Activated B cell treated with CpG ODN at 0.5 μM for 24 hours (primary cell): ENCODE measurements at regions not wholly inside any gene's neighbourhood (a gene's known extent, or its start where the extent isn't known, plus 50 kb on each side); places are given as distances from the start of the nearest gene placed in this dataset.

Experiments
- ATAC-seq: fragments of 200-7000 bp; cut with Tn5 transposase; one replicate; pipeline ENCODE4 v1.10.0; 2021; ENCODE audit warnings: low read depth, mild to moderate bottlenecking, moderate library complexity
- CTCF ChIA-PET: fragments of 350-600 bp; sonication (Branson Sonifier 250); formaldehyde crosslinking; loops from one replicate; lab custom pipeline; 2021; ENCODE audit warnings: antibody characterized with exemption; lab: Charles Lee
- POLR2A ChIA-PET: fragments of 350-600 bp; sonication (Branson Sonifier 250); formaldehyde crosslinking; loops from one replicate; lab custom pipeline; 2021; ENCODE audit warnings: antibody characterized with exemption; lab: Charles Lee
- DNase-seq: peaks from one replicate; pipeline ENCODE4 v3.0.0; 2022
- H3K27ac Mint-ChIP-seq: one replicate; pipeline ENCODE4 v1.8.0; 2020; ENCODE audit warnings: mixed read lengths
- H3K27me3 Mint-ChIP-seq: one replicate; pipeline ENCODE4 v1.8.0; 2021; ENCODE audit warnings: mixed read lengths
- H3K36me3 Mint-ChIP-seq: one replicate; pipeline ENCODE4 v1.8.0; 2021; ENCODE audit warnings: low read depth, mixed read lengths
- H3K4me1 Mint-ChIP-seq: one replicate; pipeline ENCODE4 v1.8.0; 2021; ENCODE audit warnings: mixed read lengths
- H3K4me3 Mint-ChIP-seq: one replicate; pipeline ENCODE4 v1.8.0; 2020; ENCODE audit warnings: mild to moderate bottlenecking, mixed read lengths
- H3K9me3 Mint-ChIP-seq: one replicate; pipeline ENCODE4 v1.8.0; 2020; ENCODE audit warnings: mixed read lengths
- intact Hi-C: fragments of 100-400 bp; cut with micrococcal nuclease; formaldehyde crosslinking; loops from one replicate; pipeline ENCODE4 v1.15.1; 2024
- TF ChIP-seq, protein P1 (sequence below): fragments of 200-600 bp; IDR thresholded peaks from one replicate; pipeline ENCODE4 v1.8.0; 2022; ENCODE audit warnings: antibody characterized with exemption, mild to moderate bottlenecking

DNA sequence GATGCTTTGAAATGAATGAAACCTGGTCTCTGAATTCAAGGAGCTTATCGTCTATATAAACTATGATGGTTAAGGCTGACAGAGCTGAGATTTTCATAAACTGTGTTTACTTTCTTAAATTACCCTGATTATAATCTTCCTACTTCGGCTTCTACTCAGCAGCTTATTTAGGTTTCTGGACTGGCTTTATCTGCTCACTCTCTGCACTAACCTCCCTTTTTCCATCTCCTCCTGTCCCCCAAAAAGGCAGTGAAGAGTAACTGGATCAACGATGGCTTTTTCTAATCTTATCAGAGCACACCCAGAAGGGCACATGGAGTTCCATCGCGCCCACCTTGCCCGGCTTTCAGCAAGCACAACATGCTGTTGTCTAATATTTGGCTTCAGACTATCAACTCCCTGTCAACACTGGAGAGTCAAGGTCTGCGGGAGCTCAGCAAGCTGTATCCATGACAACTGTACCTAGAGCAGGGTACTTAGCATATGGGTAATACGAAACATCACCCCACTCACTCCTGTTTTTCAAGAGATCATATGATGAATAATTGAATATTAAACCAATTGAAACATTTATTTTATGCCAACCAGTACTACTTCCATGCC lies 417.3 kb downstream of the GABRB3 start:
- H3K9me3 Mint-ChIP-seq = peaks cover 4% of the 10 kb centered on the region
- H3K27ac Mint-ChIP-seq = no peak overlapping the region
- CTCF ChIA-PET = no interaction called here
- TF ChIP-seq, protein P1, sequence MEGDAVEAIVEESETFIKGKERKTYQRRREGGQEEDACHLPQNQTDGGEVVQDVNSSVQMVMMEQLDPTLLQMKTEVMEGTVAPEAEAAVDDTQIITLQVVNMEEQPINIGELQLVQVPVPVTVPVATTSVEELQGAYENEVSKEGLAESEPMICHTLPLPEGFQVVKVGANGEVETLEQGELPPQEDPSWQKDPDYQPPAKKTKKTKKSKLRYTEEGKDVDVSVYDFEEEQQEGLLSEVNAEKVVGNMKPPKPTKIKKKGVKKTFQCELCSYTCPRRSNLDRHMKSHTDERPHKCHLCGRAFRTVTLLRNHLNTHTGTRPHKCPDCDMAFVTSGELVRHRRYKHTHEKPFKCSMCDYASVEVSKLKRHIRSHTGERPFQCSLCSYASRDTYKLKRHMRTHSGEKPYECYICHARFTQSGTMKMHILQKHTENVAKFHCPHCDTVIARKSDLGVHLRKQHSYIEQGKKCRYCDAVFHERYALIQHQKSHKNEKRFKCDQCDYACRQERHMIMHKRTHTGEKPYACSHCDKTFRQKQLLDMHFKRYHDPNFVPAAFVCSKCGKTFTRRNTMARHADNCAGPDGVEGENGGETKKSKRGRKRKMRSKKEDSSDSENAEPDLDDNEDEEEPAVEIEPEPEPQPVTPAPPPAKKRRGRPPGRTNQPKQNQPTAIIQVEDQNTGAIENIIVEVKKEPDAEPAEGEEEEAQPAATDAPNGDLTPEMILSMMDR = no peak
- no peaks in the 10 kb centered on the region for H3K27me3 Mint-ChIP-seq
- H3K4me3 Mint-ChIP-seq = no peak overlapping the region
- intact Hi-C loops = no loop called here
- no peaks in the 10 kb centered on the region for H3K4me1 Mint-ChIP-seq
- DNase-seq = no peak
- no peak for ATAC-seq
- POLR2A ChIA-PET = no interaction called here
- H3K36me3 Mint-ChIP-seq = no peaks in the 10 kb centered on the region

DNA sequence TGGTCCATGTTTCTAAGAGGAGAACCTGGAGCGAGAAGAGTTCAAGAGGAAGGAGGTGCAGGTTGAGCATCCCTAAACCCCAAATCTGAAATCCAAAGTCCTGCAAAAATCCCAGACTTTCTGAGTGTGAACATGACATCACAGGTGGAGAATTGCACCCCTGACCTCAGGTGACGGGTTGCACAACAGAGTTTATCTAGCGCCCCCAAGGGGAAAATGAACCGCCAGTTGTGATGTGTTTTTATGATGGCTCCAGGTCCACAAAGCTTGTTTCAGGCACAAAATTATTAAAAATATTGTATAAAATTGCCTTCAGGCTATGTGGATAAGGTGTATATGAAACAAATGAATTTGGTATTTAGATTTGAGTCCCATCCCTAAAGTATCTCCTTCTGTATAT lies 420.0 kb downstream of the GABRB3 start:
- Mint-ChIP-seq H3K9me3 (peaks cover 11% of the 10 kb centered on the region), H3K27me3 (no peaks in the 10 kb centered on the region), H3K27ac (no peak overlapping the region), H3K4me1 (no peaks in the 10 kb centered on the region), H3K4me3 (no peak overlapping the region), H3K36me3 (no peaks in the 10 kb centered on the region)
- ATAC-seq (no peak), DNase-seq (no peak)
- intact Hi-C loops = no loop called here
- TF ChIP-seq, protein P1 = no peak
- CTCF ChIA-PET = no interaction called here
- POLR2A ChIA-PET = no interaction called here

DNA sequence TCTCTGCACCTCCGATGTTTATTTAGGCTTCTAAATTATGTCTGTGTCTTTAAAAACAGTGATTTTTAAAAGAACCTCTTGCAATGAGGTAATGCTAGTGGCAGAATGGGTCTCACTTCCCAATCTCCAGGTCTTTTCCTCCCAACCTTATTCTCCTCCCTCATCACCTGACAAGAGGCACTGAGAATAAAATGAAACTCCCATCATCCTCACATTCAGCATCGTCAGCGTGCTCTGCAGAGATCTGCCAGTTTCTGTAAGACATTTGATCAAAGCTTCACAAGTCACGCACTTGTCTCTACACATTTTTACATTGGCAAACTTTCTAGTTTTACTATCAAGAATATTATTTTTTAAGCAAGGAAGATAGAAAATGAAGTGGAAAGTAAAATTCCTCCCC lies 420.5 kb downstream of the GABRB3 start:
- no peak for DNase-seq
- no peak overlapping the region for H3K27ac Mint-ChIP-seq
- no peak overlapping the region for H3K4me3 Mint-ChIP-seq
- TF ChIP-seq, protein P1 = no peak
- H3K36me3 Mint-ChIP-seq = no peaks in the 10 kb centered on the region
- no peaks in the 10 kb centered on the region for H3K4me1 Mint-ChIP-seq
- ChIA-PET POLR2A (no interaction called here), CTCF (no interaction called here)
- no peaks in the 10 kb centered on the region for H3K27me3 Mint-ChIP-seq
- intact Hi-C loops = no loop called here
- ATAC-seq = no peak
- peaks cover 14% of the 10 kb centered on the region for H3K9me3 Mint-ChIP-seq

DNA sequence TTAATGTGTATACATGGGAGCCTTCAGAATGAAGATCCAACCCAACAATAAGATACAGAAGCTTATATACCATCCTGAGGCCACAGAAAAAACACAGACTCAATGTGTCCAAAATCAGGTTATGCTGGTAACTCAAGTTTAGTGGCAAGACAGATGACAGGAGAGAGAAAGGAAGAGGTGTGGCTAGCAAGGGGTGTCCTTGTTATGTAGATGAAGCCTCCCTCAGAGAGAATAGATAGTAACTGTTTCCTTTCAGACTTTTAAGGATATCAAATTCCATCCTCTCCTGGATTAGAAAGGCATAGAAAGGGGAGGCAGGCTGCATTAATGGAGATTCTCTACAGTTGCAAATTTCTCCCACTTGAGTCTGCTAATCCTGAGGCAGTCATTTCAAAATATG lies 447.4 kb downstream of the GABRB3 start:
- Mint-ChIP-seq H3K9me3 (peaks cover 2% of the 10 kb centered on the region), H3K27me3 (no peaks in the 10 kb centered on the region), H3K36me3 (no peaks in the 10 kb centered on the region), H3K27ac (no peak overlapping the region), H3K4me1 (no peaks in the 10 kb centered on the region), H3K4me3 (no peak overlapping the region)
- ATAC-seq = no peak
- no peak for DNase-seq
- CTCF ChIA-PET = no interaction called here
- POLR2A ChIA-PET = no interaction called here
- intact Hi-C loops = no loop called here
- TF ChIP-seq, protein P1 = no peak

DNA sequence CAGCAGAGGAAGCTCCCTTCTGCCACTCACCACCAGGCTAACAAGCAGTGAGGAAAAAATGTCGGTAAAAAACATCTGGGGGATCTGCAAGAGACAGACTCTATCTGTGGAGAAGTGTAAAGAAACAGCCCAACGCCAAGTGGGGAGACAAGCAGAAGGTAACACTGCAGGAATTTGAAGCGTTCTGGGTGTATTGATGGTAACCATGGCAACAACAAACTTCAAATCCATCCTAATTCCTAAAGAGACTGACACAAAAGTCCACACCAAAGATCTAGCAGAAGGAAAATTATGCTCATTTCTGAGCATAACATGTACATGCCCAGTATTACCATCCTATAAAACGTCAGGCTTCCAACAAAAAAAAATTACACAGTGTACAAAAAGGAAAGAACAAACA lies 449.3 kb downstream of the GABRB3 start:
- CTCF ChIA-PET = no interaction called here

More for the DNA sequence above, 449.3 kb downstream of the GABRB3 start:
- POLR2A ChIA-PET = no interaction called here
- Mint-ChIP-seq H3K27ac (no peak overlapping the region), H3K4me3 (no peak overlapping the region), H3K4me1 (no peaks in the 10 kb centered on the region), H3K36me3 (no peaks in the 10 kb centered on the region), H3K9me3 (peaks cover 5% of the 10 kb centered on the region), H3K27me3 (no peaks in the 10 kb centered on the region)
- TF ChIP-seq, protein P1 = no peak
- ATAC-seq (no peak), DNase-seq (no peak)
- intact Hi-C loops = no loop called here
